HEK293 (cell line): ENCODE measurements at regions not wholly inside any gene's neighbourhood (a gene's known extent, or its start where the extent isn't known, plus 50 kb on each side); places are given as distances from the start of the nearest gene placed in this dataset.

ENCODE experiments used
- CTCF ChIA-PET: fragments of 350-600 bp; formaldehyde crosslinking; extraction: SDS; loops from one replicate; lab custom pipeline; 2021; ENCODE audit warnings: antibody characterized with exemption; lab: Yijun Ruan, JAX
- POLR2A ChIA-PET: fragments of 300-600 bp; formaldehyde crosslinking; extraction: SDS; loops from one replicate; lab custom pipeline; 2020; ENCODE audit warnings: antibody characterized with exemption, inconsistent platforms; lab: Yijun Ruan, JAX
- H3K27ac ChIP-seq: fragments of 200-500 bp; sonication (Bioruptor generic); 2 replicates; pipeline ENCODE4 v1.5.1; 2014; ENCODE audit warnings: low read depth, low read length, control low read depth, inconsistent platforms; ENCODE audit errors: extremely low read depth
- H3K36me3 ChIP-seq, 2 experiments: fragments of 200-500 bp in 1 of 2; sonication (Bioruptor generic) in 1 of 2; 1 replicate in 1 of 2; 2 replicates in 1 of 2; pipeline ENCODE4 v1.5.1; 2014 to 2017; ENCODE audit warnings: inconsistent platforms in 2 of 2, low read length in 2 of 2; ENCODE audit not compliant: control insufficient read depth in 2 of 2, insufficient read depth in 1 of 2
- H3K4me1 ChIP-seq: fragments of 200-500 bp; sonication (Bioruptor generic); 2 replicates; pipeline ENCODE4 v1.5.1; 2014; ENCODE audit warnings: mild to moderate bottlenecking, low read length, inconsistent platforms; ENCODE audit not compliant: control insufficient read depth, insufficient read depth
- H3K4me3 ChIP-seq: 2 replicates; pipeline ENCODE4 v1.5.1; 2011; ENCODE audit warnings: low read depth, mild to moderate bottlenecking, control low read depth, low read length, moderate library complexity
- H3K9me3 ChIP-seq: fragments of 200-500 bp; sonication (Bioruptor generic); 2 replicates; pipeline ENCODE4 v1.5.1; 2014; ENCODE audit warnings: low read depth, low read length, inconsistent platforms; ENCODE audit not compliant: control insufficient read depth, insufficient read depth
- HIC1 ChIP-seq: fragments of 450-650 bp; formaldehyde crosslinking; IDR thresholded peaks from 2 replicates; pipeline ENCODE4 v1.5.1; 2016; ENCODE audit warnings: missing biosample characterization, missing genetic modification characterization
- KLF9 ChIP-seq: fragments of 450-650 bp; formaldehyde crosslinking; IDR thresholded peaks from 2 replicates; pipeline ENCODE4 v1.5.1; 2016; ENCODE audit warnings: missing biosample characterization, missing genetic modification characterization, low read depth
- OSR2 ChIP-seq: fragments of 450-650 bp; formaldehyde crosslinking; IDR thresholded peaks from 2 replicates; pipeline ENCODE4 v1.5.1; 2016; ENCODE audit warnings: missing biosample characterization, missing genetic modification characterization
- RBAK ChIP-seq: fragments of 450-650 bp; formaldehyde crosslinking; IDR thresholded peaks from 2 replicates; pipeline ENCODE4 v1.5.1; 2016; ENCODE audit warnings: missing biosample characterization, missing genetic modification characterization
- REST ChIP-seq: fragments of 450-650 bp; formaldehyde crosslinking; IDR thresholded peaks from 2 replicates; pipeline ENCODE4 v1.5.1; 2016; ENCODE audit warnings: missing biosample characterization, missing genetic modification characterization
- ZBTB1 ChIP-seq: fragments of 450-650 bp; formaldehyde crosslinking; IDR thresholded peaks from 2 replicates; pipeline ENCODE4 v1.5.1; 2016; ENCODE audit warnings: missing biosample characterization, missing genetic modification characterization
- ZBTB44 ChIP-seq: fragments of 450-650 bp; IDR thresholded peaks from 2 replicates; pipeline ENCODE4 v1.5.1; 2018; ENCODE audit warnings: missing biosample characterization, mild to moderate bottlenecking, missing genetic modification characterization
- ZEB2 ChIP-seq: fragments of 450-650 bp; formaldehyde crosslinking; IDR thresholded peaks from 2 replicates; pipeline ENCODE4 v1.5.1; 2016; ENCODE audit warnings: missing biosample characterization, missing genetic modification characterization
- ZFP37 ChIP-seq: fragments of 450-650 bp; formaldehyde crosslinking; IDR thresholded peaks from 2 replicates; pipeline ENCODE4 v1.5.1; 2016; ENCODE audit warnings: missing biosample characterization, missing genetic modification characterization
- ZNF114 ChIP-seq: fragments of 450-650 bp; formaldehyde crosslinking; IDR thresholded peaks from 2 replicates; pipeline ENCODE4 v1.5.0; 2017; ENCODE audit warnings: missing biosample characterization, missing genetic modification characterization
- ZNF2 ChIP-seq: fragments of 450-650 bp; formaldehyde crosslinking; IDR thresholded peaks from 2 replicates; pipeline ENCODE4 v1.5.1; 2016; ENCODE audit warnings: missing biosample characterization, missing genetic modification characterization
- ZNF211 ChIP-seq: fragments of 450-650 bp; formaldehyde crosslinking; IDR thresholded peaks from 2 replicates; pipeline ENCODE4 v1.5.1; 2016; ENCODE audit warnings: low read depth, missing biosample characterization, missing genetic modification characterization
- ZNF48 ChIP-seq: fragments of 450-650 bp; formaldehyde crosslinking; IDR thresholded peaks from 2 replicates; pipeline ENCODE4 v1.5.1; 2016; ENCODE audit warnings: missing biosample characterization, missing genetic modification characterization
- TF ChIP-seq, protein P1 (sequence below): fragments of 450-650 bp; IDR thresholded peaks from 2 replicates; pipeline ENCODE4 v1.5.1; 2018; ENCODE audit warnings: missing biosample characterization, missing genetic modification characterization
- TF ChIP-seq, protein P2 (sequence below): fragments of 450-650 bp; formaldehyde crosslinking; IDR thresholded peaks from 2 replicates; pipeline ENCODE4 v1.5.1; 2016; ENCODE audit warnings: missing biosample characterization, missing genetic modification characterization
- TF ChIP-seq, protein P3 (sequence below): fragments of 450-650 bp; formaldehyde crosslinking; IDR thresholded peaks from 2 replicates; pipeline ENCODE4 v1.5.1; 2016; ENCODE audit warnings: missing biosample characterization, missing genetic modification characterization

GRCh38 chr12:125651625-125652024, 586.4 kb downstream of the AACS start:
- POLR2A ChIA-PET = no interaction called here
- Histone ChIP-seq H3K9me3 (no peaks in the 10 kb centered on the region), H3K27ac (no peak overlapping the region), H3K36me3 (no peaks in the 10 kb centered on the region), H3K4me3 (no peak overlapping the region), H3K4me1 (no peaks in the 10 kb centered on the region)
- CTCF ChIA-PET = no interaction called here
- TF ChIP-seq, protein P1, sequence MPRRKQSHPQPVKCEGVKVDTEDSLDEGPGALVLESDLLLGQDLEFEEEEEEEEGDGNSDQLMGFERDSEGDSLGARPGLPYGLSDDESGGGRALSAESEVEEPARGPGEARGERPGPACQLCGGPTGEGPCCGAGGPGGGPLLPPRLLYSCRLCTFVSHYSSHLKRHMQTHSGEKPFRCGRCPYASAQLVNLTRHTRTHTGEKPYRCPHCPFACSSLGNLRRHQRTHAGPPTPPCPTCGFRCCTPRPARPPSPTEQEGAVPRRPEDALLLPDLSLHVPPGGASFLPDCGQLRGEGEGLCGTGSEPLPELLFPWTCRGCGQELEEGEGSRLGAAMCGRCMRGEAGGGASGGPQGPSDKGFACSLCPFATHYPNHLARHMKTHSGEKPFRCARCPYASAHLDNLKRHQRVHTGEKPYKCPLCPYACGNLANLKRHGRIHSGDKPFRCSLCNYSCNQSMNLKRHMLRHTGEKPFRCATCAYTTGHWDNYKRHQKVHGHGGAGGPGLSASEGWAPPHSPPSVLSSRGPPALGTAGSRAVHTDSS = no peak
- TF ChIP-seq, protein P2, sequence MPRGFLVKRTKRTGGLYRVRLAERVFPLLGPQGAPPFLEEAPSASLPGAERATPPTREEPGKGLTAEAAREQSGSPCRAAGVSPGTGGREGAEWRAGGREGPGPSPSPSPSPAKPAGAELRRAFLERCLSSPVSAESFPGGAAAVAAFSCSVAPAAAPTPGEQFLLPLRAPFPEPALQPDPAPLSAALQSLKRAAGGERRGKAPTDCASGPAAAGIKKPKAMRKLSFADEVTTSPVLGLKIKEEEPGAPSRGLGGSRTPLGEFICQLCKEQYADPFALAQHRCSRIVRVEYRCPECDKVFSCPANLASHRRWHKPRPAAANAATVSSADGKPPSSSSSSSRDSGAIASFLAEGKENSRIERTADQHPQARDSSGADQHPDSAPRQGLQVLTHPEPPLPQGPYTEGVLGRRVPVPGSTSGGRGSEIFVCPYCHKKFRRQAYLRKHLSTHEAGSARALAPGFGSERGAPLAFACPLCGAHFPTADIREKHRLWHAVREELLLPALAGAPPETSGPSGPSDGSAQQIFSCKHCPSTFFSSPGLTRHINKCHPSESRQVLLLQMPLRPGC (tag by site-specific recombination) = no peak
- TF ChIP-seq ZBTB1 (tag by site-specific recombination) = no peak
- TF ChIP-seq ZNF2 (tag by site-specific recombination) = no peak
- TF ChIP-seq ZEB2 (tag by site-specific recombination) = no peak
- no peak for TF ChIP-seq KLF9 (tag by site-specific recombination)
- TF ChIP-seq HIC1 (tag by site-specific recombination) = no peak
- no peak for TF ChIP-seq ZNF211 (tag by site-specific recombination)
- TF ChIP-seq ZNF114 (tag by site-specific recombination) = no peak
- TF ChIP-seq OSR2 (tag by site-specific recombination) = no peak
- TF ChIP-seq, protein P3, sequence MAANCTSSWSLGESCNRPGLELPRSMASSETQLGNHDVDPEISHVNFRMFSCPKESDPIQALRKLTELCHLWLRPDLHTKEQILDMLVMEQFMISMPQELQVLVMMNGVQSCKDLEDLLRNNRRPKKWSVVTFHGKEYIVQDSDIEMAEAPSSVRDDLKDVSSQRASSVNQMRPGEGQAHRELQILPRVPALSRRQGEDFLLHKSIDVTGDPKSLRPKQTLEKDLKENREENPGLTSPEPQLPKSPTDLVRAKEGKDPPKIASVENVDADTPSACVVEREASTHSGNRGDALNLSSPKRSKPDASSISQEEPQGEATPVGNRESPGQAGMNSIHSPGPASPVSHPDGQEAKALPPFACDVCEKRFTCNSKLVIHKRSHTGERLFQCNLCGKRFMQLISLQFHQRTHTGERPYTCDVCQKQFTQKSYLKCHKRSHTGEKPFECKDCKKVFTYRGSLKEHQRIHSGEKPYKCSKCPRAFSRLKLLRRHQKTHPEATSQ (tag by site-specific recombination) = no peak
- no peak for TF ChIP-seq ZFP37 (tag by site-specific recombination)
- no peak for TF ChIP-seq ZBTB44 (tag by site-specific recombination)
- no peak for TF ChIP-seq REST (tag by site-specific recombination)
- TF ChIP-seq RBAK = no peak
- TF ChIP-seq ZNF48 = no peak
